DND-41 (cell line): ENCODE measurements at regions not wholly inside any gene's neighbourhood (a gene's known extent, or its start where the extent isn't known, plus 50 kb on each side); places are given as distances from the start of the nearest gene placed in this dataset.

Source experiments
- CTCF ChIP-seq: IDR thresholded peaks from 2 replicates; pipeline ENCODE4 v1.5.1; 2012; ENCODE audit warnings: borderline replicate concordance, low read length, moderate library complexity, mild to moderate bottlenecking; ENCODE audit not compliant: poor library complexity, severe bottlenecking; ENCODE audit errors: extremely low read depth
- EZH2 ChIP-seq: IDR thresholded peaks from 3 replicates; pipeline ENCODE4 v1.6.1; 2012; ENCODE audit warnings: borderline replicate concordance, low read depth, mild to moderate bottlenecking, moderate library complexity, low read length, inconsistent platforms; ENCODE audit not compliant: severe bottlenecking

GRCh38 chr12:75728826-75729225 lies 217.4 kb upstream of the KRR1 start:
- no peak for TF ChIP-seq CTCF
- TF ChIP-seq EZH2 = no peak
